GM12891 (cell line): ENCODE measurements at regions not wholly inside any gene's neighbourhood (a gene's known extent, or its start where the extent isn't known, plus 50 kb on each side); places are given as distances from the start of the nearest gene placed in this dataset.

Experiments
- DNase-seq: peaks from one replicate; pipeline ENCODE4 v3.0.0; 2011; ENCODE audit warnings: low spot score; ENCODE audit not compliant: insufficient read length
- FAIRE-seq: peaks from 2 replicates; lab custom pipeline; 2011; peaks lifted over from hg19 to GRCh38; lab: Jason Lieb, UNC
- PAX5 ChIP-seq: IDR thresholded peaks from 2 replicates; pipeline ENCODE4 v1.6.1; 2011; ENCODE audit warnings: low read length, moderate library complexity, mild to moderate bottlenecking; ENCODE audit not compliant: insufficient read depth, severe bottlenecking
- POLR2A ChIP-seq: IDR thresholded peaks from 2 replicates; pipeline ENCODE4 v1.6.1; 2011; ENCODE audit warnings: low read depth, low read length, control low read depth
- POLR2AphosphoS5 ChIP-seq: IDR thresholded peaks from 2 replicates; pipeline ENCODE4 v1.6.1; 2011; ENCODE audit warnings: low read depth, low read length, control low read depth
- POU2F2 ChIP-seq: IDR thresholded peaks from 2 replicates; pipeline ENCODE4 v1.6.1; 2011; ENCODE audit warnings: low read depth, mild to moderate bottlenecking, control low read depth, low read length, moderate library complexity
- SPI1 ChIP-seq: IDR thresholded peaks from 2 replicates; pipeline ENCODE4 v1.6.1; 2011; ENCODE audit warnings: low read depth, low read length, control low read depth
- TAF1 ChIP-seq: IDR thresholded peaks from 2 replicates; pipeline ENCODE4 v1.6.1; 2011; ENCODE audit warnings: low read depth, low read length, control low read depth

DNA sequence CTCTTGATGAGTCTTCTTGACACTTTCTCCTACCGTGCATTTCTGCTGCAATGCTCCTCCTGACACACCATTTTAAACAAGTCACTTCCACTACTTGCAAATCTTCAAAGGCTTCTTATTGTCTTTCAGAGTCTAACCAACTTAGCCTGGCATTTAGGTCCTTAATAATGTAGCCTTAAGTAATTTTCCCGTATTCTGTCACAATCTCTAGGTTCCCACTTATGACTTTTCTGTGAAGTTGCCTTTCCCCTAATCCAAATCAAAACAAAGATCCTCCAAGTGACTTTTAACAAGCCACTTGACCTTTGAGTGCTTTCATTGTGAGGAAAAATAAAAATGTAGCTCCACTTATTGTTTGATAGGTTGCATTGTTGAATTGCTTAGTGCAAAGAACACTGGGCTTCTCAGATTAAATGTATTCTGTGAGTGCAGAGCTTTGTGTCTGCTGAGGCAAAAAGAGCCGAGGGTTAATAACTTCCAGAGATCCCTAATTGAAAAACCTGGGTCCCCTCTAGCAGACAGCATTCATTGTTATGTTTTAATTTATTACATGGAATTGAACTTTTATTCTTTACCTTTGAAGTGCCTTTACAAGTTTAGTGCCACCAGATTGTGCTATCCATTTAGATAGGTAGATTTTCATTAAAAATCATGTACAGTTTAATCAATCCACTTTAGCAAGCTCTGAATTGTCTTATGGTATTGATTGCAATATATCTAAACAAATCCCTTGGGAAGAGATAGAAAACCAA is 341.7 kb upstream of the TYRP1 start:
- DNase-seq = no peak
- FAIRE-seq = no peak
- no peak for TF ChIP-seq PAX5
- no peak for TF ChIP-seq SPI1
- TF ChIP-seq TAF1 = no peak
- TF ChIP-seq POLR2AphosphoS5 = no peak
- no peak for TF ChIP-seq POLR2A
- TF ChIP-seq POU2F2 = no peak

DNA sequence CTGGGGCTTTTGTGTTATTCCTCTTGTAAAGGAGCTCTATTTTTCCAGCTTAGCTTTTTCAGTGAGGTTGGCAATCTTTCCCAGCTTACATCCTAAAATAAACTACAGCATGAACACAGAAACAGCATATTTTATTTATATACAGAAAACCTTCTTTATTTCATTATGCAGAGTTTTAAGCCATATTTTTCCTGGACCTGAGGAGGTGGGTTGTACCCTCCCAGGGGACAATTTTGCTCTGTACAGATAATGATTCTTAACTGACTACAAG is 341.2 kb upstream of the TYRP1 start:
- FAIRE-seq (no peak), DNase-seq (no peak)
- TF ChIP-seq POLR2AphosphoS5 = no peak
- TF ChIP-seq PAX5 = no peak
- TF ChIP-seq SPI1 = no peak
- TF ChIP-seq POLR2A = no peak
- TF ChIP-seq TAF1 = no peak
- TF ChIP-seq POU2F2 = no peak

DNA sequence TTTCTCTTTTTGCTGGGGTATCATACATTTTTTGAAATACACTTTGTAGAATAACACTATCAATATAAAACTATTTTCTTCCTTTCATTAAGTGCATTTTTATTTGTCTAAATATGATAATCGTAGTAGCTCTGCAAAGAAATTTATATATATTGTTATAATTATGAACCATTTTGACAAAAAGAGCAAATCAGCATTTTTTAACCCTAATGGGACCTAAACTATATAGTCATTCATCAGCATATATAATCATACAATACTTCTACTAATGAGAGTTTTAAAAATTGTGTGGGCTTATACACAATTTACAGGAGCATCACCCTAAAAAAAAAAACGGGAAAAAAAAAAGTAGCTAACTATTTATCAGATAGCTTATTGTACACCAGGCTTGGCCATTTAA is 329.7 kb upstream of the TYRP1 start:
- no peak for DNase-seq
- no peak for FAIRE-seq
- no peak for TF ChIP-seq TAF1
- no peak for TF ChIP-seq POU2F2
- no peak for TF ChIP-seq SPI1
- TF ChIP-seq POLR2A = no peak
- no peak for TF ChIP-seq POLR2AphosphoS5
- no peak for TF ChIP-seq PAX5

DNA sequence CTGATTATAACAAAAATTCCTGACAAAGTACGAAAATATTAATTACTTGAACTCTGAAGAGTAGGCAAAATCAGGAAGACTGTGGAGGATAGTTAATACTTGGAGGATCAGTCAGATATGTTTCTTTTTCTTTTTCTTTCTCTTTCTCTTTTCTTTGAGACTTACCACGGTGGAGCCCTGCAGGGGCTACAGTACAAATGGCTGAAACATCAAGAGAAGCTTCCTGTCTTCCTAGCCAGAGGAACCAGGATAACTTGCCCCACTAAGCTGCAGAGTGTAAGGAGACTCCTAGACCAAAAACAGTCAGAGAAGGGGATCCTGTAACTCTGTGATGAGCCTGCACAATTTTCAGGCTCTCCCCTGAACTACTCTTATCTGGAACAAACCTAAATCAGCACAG is 324.6 kb upstream of the TYRP1 start:
- DNase-seq = no peak
- TF ChIP-seq SPI1 (no peak), POLR2A (no peak), TAF1 (no peak), POLR2AphosphoS5 (no peak), POU2F2 (no peak), PAX5 (no peak)
- no peak for FAIRE-seq

DNA sequence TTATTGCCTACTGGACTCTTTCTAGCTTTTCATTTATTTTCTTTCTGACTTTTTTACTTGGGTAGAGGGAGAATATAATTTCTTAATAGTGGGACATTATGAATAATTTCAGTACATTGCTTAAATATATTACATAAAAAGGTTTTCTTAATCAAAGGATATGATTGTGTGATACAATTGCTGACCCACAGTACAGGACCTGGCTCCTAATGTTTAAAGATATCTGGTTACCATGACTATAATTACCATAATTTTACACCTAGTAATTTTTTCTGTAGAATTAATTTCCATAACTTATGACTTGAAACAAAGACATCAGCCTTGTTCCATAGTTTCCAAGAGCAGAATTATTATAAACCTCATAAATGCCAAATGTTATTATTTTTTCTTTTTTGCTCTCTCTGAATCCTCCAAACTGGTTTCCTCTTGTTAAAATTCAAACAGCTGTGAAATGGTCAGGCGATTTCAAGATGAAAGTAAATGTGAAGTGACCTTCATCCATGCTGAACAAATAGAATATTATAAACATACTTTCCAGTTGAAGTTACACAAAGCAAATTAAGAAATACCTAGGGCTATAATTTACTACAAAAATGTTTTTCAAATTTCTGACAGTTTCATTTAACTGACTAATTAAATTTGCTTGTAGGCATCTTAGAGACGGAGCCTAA is 301.2 kb upstream of the TYRP1 start:
- TF ChIP-seq POLR2AphosphoS5 = no peak
- FAIRE-seq (no peak), DNase-seq (no peak)

DNA sequence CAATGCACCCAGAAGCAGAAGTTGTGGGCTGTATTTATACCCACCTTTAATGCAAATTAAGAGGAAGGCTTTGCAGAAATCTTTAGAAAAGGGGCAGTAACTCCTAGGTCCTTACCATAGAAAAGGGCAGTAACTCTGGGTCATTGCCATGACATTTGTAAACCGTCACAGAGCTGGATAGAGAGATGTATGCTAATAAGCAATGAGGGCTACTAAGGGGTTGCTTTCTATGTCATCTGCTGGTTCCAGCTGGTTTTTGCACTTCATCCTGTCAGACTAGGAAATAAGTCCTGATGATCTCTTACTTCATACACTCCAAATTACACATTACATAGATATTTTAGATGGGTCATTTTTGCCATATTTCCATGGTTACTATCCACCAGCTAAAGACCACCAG is 299.1 kb upstream of the TYRP1 start:
- no peak for FAIRE-seq
- TF ChIP-seq TAF1 = no peak
- TF ChIP-seq POLR2A = no peak
- no peak for TF ChIP-seq SPI1
- TF ChIP-seq PAX5 = no peak
- TF ChIP-seq POU2F2 = no peak
- no peak for TF ChIP-seq POLR2AphosphoS5
- DNase-seq = no peak

DNA sequence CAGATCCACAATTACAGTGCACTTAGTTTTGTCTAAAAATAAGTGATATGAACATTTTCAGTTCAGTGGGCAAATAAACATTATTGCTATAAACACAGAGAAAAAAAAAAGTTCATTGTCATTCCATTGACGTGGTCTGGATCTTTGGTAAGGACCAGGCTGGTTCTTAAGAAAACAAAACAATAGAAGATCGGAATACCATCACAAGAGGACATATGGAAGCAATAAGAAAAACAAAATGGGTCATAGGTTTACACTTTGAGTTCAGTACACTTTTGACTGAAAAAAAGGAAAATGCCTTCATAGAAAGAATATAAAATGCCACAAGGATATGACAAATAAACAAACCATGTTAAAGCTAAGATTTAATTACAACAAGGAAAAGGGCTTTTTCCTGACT is 289.5 kb upstream of the TYRP1 start:
- TF ChIP-seq POLR2AphosphoS5 = no peak
- no peak for TF ChIP-seq PAX5
- no peak for TF ChIP-seq TAF1
- no peak for TF ChIP-seq SPI1
- no peak for TF ChIP-seq POLR2A
- TF ChIP-seq POU2F2 = no peak
- no peak for FAIRE-seq

DNA sequence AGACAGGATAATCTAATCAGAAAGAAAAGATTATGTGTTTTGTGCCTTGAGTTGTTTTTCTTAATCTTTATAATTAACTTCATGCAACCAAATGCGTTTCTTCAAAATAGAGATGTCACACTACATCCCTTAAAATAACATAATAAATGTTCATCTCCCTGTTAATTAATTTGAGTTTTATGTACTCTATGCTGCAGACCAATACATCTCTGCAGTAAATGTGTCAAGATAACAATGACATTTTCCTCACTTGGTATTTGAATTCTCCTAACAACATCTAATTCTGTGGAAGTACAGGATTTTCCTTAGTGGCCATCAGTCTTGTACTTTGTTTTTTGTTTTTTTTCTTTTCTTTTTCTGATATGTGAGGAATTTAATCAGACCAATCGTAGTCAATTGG is 279.2 kb upstream of the TYRP1 start:
- FAIRE-seq = no peak
- TF ChIP-seq POU2F2 = no peak
- TF ChIP-seq POLR2AphosphoS5 = no peak
- DNase-seq = no peak

More for the DNA sequence above, 289.5 kb upstream of the TYRP1 start:
- no peak for DNase-seq

DNA sequence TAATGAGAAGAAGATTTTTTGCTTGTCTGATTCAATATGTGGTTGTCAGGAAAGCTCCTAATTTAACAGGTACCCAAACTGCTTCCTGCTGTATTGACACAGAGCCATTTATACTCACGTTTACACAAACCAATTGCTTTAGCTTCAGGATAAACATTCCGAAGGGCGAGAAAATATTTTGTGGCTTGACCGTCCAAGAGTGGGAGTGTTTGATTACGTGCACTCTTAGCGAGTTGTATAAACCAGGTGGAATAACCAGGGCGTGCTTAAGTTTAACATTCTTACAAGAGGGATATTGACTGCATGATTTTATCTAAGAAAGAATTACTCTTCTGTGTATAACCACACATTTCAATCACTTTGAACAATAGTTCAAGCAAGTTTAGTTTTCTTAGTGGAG is 278.7 kb upstream of the TYRP1 start:
- no peak for TF ChIP-seq PAX5
- TF ChIP-seq TAF1 = no peak
- no peak for TF ChIP-seq POU2F2
- TF ChIP-seq POLR2A = no peak
- no peak for TF ChIP-seq SPI1
- TF ChIP-seq POLR2AphosphoS5 = no peak
- DNase-seq = no peak
- FAIRE-seq = no peak

DNA sequence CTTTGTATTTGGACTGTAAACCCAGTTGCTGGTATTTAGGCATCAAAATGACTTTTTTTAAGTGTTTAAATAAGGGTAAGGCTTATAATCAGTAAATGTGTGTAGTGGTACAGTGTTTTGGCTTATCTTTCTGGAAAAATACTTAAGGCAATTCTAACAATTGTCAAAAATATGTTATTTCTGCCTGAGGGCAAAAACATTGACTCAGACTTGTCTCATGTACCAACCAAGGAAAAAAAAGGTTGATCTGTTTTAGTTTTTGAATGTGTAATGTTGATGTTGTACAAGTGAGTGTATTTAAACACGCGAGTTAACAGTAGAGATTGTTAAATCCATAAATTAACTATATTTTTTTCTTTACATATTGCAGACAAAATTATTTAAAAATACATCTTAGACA is 277.8 kb upstream of the TYRP1 start:
- DNase-seq (no peak), FAIRE-seq (no peak)
- no peak for TF ChIP-seq SPI1
- no peak for TF ChIP-seq POLR2AphosphoS5
- TF ChIP-seq TAF1 = no peak
- no peak for TF ChIP-seq POU2F2
- TF ChIP-seq POLR2A = no peak
- TF ChIP-seq PAX5 = no peak

DNA sequence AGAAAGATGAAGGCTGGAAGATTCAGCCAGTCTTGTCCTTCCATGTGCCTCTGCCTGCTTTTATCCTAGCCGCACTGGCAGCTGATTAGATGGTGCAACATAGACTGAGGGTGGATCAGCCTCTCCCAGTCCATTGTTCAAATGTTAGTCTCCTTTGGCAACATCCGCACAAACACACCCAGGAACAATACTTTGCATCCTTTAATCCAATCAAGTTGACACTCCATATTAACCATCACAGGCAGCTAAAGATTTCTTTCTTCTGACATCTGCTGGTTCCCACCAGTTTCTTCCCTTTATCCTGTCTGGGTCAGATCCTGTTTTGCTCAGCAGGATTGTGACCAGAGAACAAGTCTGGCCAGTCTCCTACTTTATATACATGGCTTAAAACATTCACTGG is 276.5 kb upstream of the TYRP1 start:
- no peak for DNase-seq
- TF ChIP-seq POLR2AphosphoS5 (no peak), SPI1 (no peak), POU2F2 (no peak), POLR2A (no peak), TAF1 (no peak), PAX5 (no peak)
- FAIRE-seq = no peak
